ENCODE measurements at regions not wholly inside any gene's neighbourhood (a gene's known extent, or its start where the extent isn't known, plus 50 kb on each side); places are given as distances from the start of the nearest gene placed in this dataset.

- TF ChIP-seq TAF1 (IDR thresholded peaks at IDR 0.05; ENCODE audit: low read depth) (no peak), REST (IDR thresholded peaks at IDR 0.05; ENCODE audit: low read depth) (no peak), CREB1 (IDR thresholded peaks at IDR 0.05; ENCODE audit: low read depth) (no peak)
These were observed 648.8 kb upstream of the COBL start for GRCh38 chr7:51965454-51965853.

Measured in Ishikawa (cell line).